HEK293 (cell line): ENCODE measurements at regions not wholly inside any gene's neighbourhood (a gene's known extent, or its start where the extent isn't known, plus 50 kb on each side); places are given as distances from the start of the nearest gene placed in this dataset.

Source experiments
- CTCF ChIA-PET: fragments of 350-600 bp; formaldehyde crosslinking; extraction: SDS; loops from one replicate; lab custom pipeline; 2021; ENCODE audit warnings: antibody characterized with exemption; lab: Yijun Ruan, JAX
- POLR2A ChIA-PET: fragments of 300-600 bp; formaldehyde crosslinking; extraction: SDS; loops from one replicate; lab custom pipeline; 2020; ENCODE audit warnings: antibody characterized with exemption, inconsistent platforms; lab: Yijun Ruan, JAX
- H3K27ac ChIP-seq: fragments of 200-500 bp; sonication (Bioruptor generic); 2 replicates; pipeline ENCODE4 v1.5.1; 2014; ENCODE audit warnings: low read depth, low read length, control low read depth, inconsistent platforms; ENCODE audit errors: extremely low read depth
- H3K36me3 ChIP-seq, 2 experiments: fragments of 200-500 bp in 1 of 2; sonication (Bioruptor generic) in 1 of 2; 1 replicate in 1 of 2; 2 replicates in 1 of 2; pipeline ENCODE4 v1.5.1; 2014 to 2017; ENCODE audit warnings: inconsistent platforms in 2 of 2, low read length in 2 of 2; ENCODE audit not compliant: control insufficient read depth in 2 of 2, insufficient read depth in 1 of 2
- H3K4me1 ChIP-seq: fragments of 200-500 bp; sonication (Bioruptor generic); 2 replicates; pipeline ENCODE4 v1.5.1; 2014; ENCODE audit warnings: mild to moderate bottlenecking, low read length, inconsistent platforms; ENCODE audit not compliant: control insufficient read depth, insufficient read depth
- H3K4me3 ChIP-seq: 2 replicates; pipeline ENCODE4 v1.5.1; 2011; ENCODE audit warnings: low read depth, mild to moderate bottlenecking, control low read depth, low read length, moderate library complexity
- H3K9me3 ChIP-seq: fragments of 200-500 bp; sonication (Bioruptor generic); 2 replicates; pipeline ENCODE4 v1.5.1; 2014; ENCODE audit warnings: low read depth, low read length, inconsistent platforms; ENCODE audit not compliant: control insufficient read depth, insufficient read depth
- AEBP2 ChIP-seq: fragments of 450-650 bp; formaldehyde crosslinking; IDR thresholded peaks from 2 replicates; pipeline ENCODE4 v1.5.1; 2016; ENCODE audit warnings: missing biosample characterization, missing genetic modification characterization, borderline replicate concordance
- BCL6B ChIP-seq: fragments of 450-650 bp; formaldehyde crosslinking; IDR thresholded peaks from 2 replicates; pipeline ENCODE4 v1.5.1; 2017; ENCODE audit warnings: missing biosample characterization, missing genetic modification characterization
- EGR2 ChIP-seq: fragments of 450-650 bp; formaldehyde crosslinking; IDR thresholded peaks from 2 replicates; pipeline ENCODE4 v1.5.1; 2016; ENCODE audit warnings: low read depth, missing biosample characterization, missing genetic modification characterization
- GFI1B ChIP-seq: fragments of 450-650 bp; formaldehyde crosslinking; IDR thresholded peaks from 2 replicates; pipeline ENCODE4 v1.5.1; 2016; ENCODE audit warnings: missing biosample characterization, missing genetic modification characterization
- GLI4 ChIP-seq: fragments of 450-650 bp; formaldehyde crosslinking; IDR thresholded peaks from 2 replicates; pipeline ENCODE4 v1.5.1; 2016; ENCODE audit warnings: missing biosample characterization, missing genetic modification characterization
- HOXA7 ChIP-seq: sonication (generic); formaldehyde crosslinking; IDR thresholded peaks from 2 replicates; pipeline ENCODE4 v1.8.1; 2022; ENCODE audit warnings: missing genetic modification reagents, borderline replicate concordance
- KLF17 ChIP-seq: fragments of 450-650 bp; formaldehyde crosslinking; IDR thresholded peaks from 2 replicates; pipeline ENCODE4 v1.5.1; 2016; ENCODE audit warnings: missing biosample characterization, missing genetic modification characterization
- KLF8 ChIP-seq: fragments of 450-650 bp; formaldehyde crosslinking; IDR thresholded peaks from 2 replicates; pipeline ENCODE4 v1.5.1; 2016; ENCODE audit warnings: missing biosample characterization, missing genetic modification characterization
- SALL2 ChIP-seq: fragments of 450-650 bp; formaldehyde crosslinking; IDR thresholded peaks from 2 replicates; pipeline ENCODE4 v1.5.0; 2017; ENCODE audit warnings: missing biosample characterization, mild to moderate bottlenecking, missing genetic modification characterization, borderline replicate concordance
- ZBTB44 ChIP-seq: fragments of 450-650 bp; IDR thresholded peaks from 2 replicates; pipeline ENCODE4 v1.5.1; 2018; ENCODE audit warnings: missing biosample characterization, mild to moderate bottlenecking, missing genetic modification characterization
- ZBTB7A ChIP-seq: fragments of 450-650 bp; formaldehyde crosslinking; IDR thresholded peaks from 2 replicates; pipeline ENCODE4 v1.5.1; 2016; ENCODE audit warnings: low read depth, missing biosample characterization, missing genetic modification characterization
- ZFP3 ChIP-seq: fragments of 450-650 bp; formaldehyde crosslinking; IDR thresholded peaks from 2 replicates; pipeline ENCODE4 v1.5.1; 2016; ENCODE audit warnings: low read depth, missing biosample characterization, missing genetic modification characterization
- ZNF10 ChIP-seq: fragments of 450-650 bp; formaldehyde crosslinking; IDR thresholded peaks from 2 replicates; pipeline ENCODE4 v1.5.1; 2017; ENCODE audit warnings: missing biosample characterization, missing genetic modification characterization
- ZNF155 ChIP-seq: fragments of 450-650 bp; formaldehyde crosslinking; IDR thresholded peaks from 2 replicates; pipeline ENCODE4 v1.5.1; 2016; ENCODE audit warnings: missing biosample characterization, missing genetic modification characterization
- ZNF174 ChIP-seq: fragments of 450-650 bp; formaldehyde crosslinking; IDR thresholded peaks from 2 replicates; pipeline ENCODE4 v1.5.0; 2017; ENCODE audit warnings: missing biosample characterization, mild to moderate bottlenecking, missing genetic modification characterization
- ZNF19 ChIP-seq: fragments of 450-650 bp; formaldehyde crosslinking; IDR thresholded peaks from 2 replicates; pipeline ENCODE4; 2016; ENCODE audit warnings: missing biosample characterization, missing genetic modification characterization, low read depth
- ZNF223 ChIP-seq: fragments of 450-650 bp; formaldehyde crosslinking; IDR thresholded peaks from 2 replicates; pipeline ENCODE4 v1.5.1; 2016; ENCODE audit warnings: missing biosample characterization, missing genetic modification characterization
- ZNF24 ChIP-seq: fragments of 450-650 bp; formaldehyde crosslinking; IDR thresholded peaks from 2 replicates; pipeline ENCODE4 v1.5.1; 2016; ENCODE audit warnings: missing biosample characterization, missing genetic modification characterization
- ZNF26 ChIP-seq: fragments of 450-650 bp; formaldehyde crosslinking; IDR thresholded peaks from 2 replicates; pipeline ENCODE4 v1.5.1; 2016; ENCODE audit warnings: missing biosample characterization, missing genetic modification characterization
- ZNF324 ChIP-seq: fragments of 450-650 bp; formaldehyde crosslinking; IDR thresholded peaks from 2 replicates; pipeline ENCODE4 v1.5.1; 2016; ENCODE audit warnings: missing biosample characterization, missing genetic modification characterization
- ZNF423 ChIP-seq: fragments of 450-650 bp; formaldehyde crosslinking; IDR thresholded peaks from 2 replicates; pipeline ENCODE4 v1.5.1; 2016; ENCODE audit warnings: missing biosample characterization, missing genetic modification characterization
- ZNF521 ChIP-seq: fragments of 450-650 bp; formaldehyde crosslinking; IDR thresholded peaks from 2 replicates; pipeline ENCODE4 v1.5.1; 2017; ENCODE audit warnings: missing biosample characterization, mild to moderate bottlenecking, missing genetic modification characterization
- ZNF529 ChIP-seq: fragments of 450-650 bp; formaldehyde crosslinking; IDR thresholded peaks from 2 replicates; pipeline ENCODE4 v1.5.1; 2017; ENCODE audit warnings: missing genetic modification characterization, missing biosample characterization; ENCODE audit not compliant: insufficient replicate concordance
- ZNF610 ChIP-seq: fragments of 450-650 bp; formaldehyde crosslinking; IDR thresholded peaks from 2 replicates; pipeline ENCODE4 v1.5.1; 2016; ENCODE audit warnings: missing biosample characterization, missing genetic modification characterization, borderline replicate concordance
- ZNF626 ChIP-seq: fragments of 450-650 bp; sonication (Bioruptor Pico); formaldehyde crosslinking; IDR thresholded peaks from 2 replicates; pipeline ENCODE4 v1.5.1; 2018; ENCODE audit warnings: missing biosample characterization, missing genetic modification characterization, inconsistent platforms
- ZNF629 ChIP-seq: fragments of 450-650 bp; formaldehyde crosslinking; IDR thresholded peaks from 2 replicates; pipeline ENCODE4 v1.5.1; 2017; ENCODE audit warnings: missing biosample characterization, missing genetic modification characterization
- ZNF639 ChIP-seq: fragments of 450-650 bp; formaldehyde crosslinking; IDR thresholded peaks from 2 replicates; pipeline ENCODE4 v1.5.1; 2016; ENCODE audit warnings: missing biosample characterization, missing genetic modification characterization
- ZNF654 ChIP-seq: fragments of 450-650 bp; formaldehyde crosslinking; IDR thresholded peaks from 2 replicates; pipeline ENCODE4 v1.5.1; 2016; ENCODE audit warnings: low read depth, missing biosample characterization, missing genetic modification characterization

- TF ChIP-seq AEBP2 (tag by site-specific recombination) (no peak), ZNF639 (tag by site-specific recombination) (no peak), EGR2 (no peak), ZNF19 (no peak), ZNF610 (no peak), KLF8 (no peak), ZNF521 (no peak), ZBTB44 (tag by site-specific recombination) (no peak)
- TF ChIP-seq, all 188 proteins: peak for 0
Measured at GRCh38 chr20:20782755-20783154, 70.3 kb upstream of the RALGAPA2 start (continued).

- Histone ChIP-seq H3K4me1 (no peaks in the 10 kb centered on the region), H3K9me3 (no peaks in the 10 kb centered on the region), H3K27ac (no peak overlapping the region), H3K4me3 (no peak overlapping the region), H3K36me3 (no peaks in the 10 kb centered on the region)
- ChIA-PET CTCF (no interaction called here), POLR2A (no interaction called here)
- no peak for TF ChIP-seq HOXA7
- no peak for TF ChIP-seq EGR2
- TF ChIP-seq GLI4 (tag by site-specific recombination), result no peak
- TF ChIP-seq ZNF223 (tag by site-specific recombination), result no peak
- TF ChIP-seq ZNF10 (tag by site-specific recombination), result no peak
- no peak for TF ChIP-seq ZNF626 (tag by site-specific recombination)
- TF ChIP-seq ZNF174, result no peak
- no peak for TF ChIP-seq ZNF26 (tag by site-specific recombination)
- no peak for TF ChIP-seq GFI1B (tag by site-specific recombination)
- TF ChIP-seq BCL6B (tag by site-specific recombination), result no peak
- no peak for TF ChIP-seq ZNF629 (tag by site-specific recombination)
Measured at GRCh38 chr20:20782231-20782630, 69.8 kb upstream of the RALGAPA2 start.

- ChIA-PET CTCF (interaction anchor here (0.8 kb wide), 1 partner anchor 116 kb away, joined by 3 read pairs; no protein-coding TSS in a partner anchor), POLR2A (no interaction called here)
- no peaks in the 10 kb centered on the region for H3K36me3 ChIP-seq
- no peak for TF ChIP-seq ZNF324 (tag by site-specific recombination)
- no peak for TF ChIP-seq KLF17 (tag by site-specific recombination)
- TF ChIP-seq SALL2 (tag by site-specific recombination), result no peak
- TF ChIP-seq ZFP3 (tag by site-specific recombination), result no peak
- TF ChIP-seq ZNF24, result no peak
- TF ChIP-seq ZBTB7A (tag by site-specific recombination), result no peak
- no peak for TF ChIP-seq ZNF654 (tag by site-specific recombination)
- TF ChIP-seq HOXA7, result no peak
- TF ChIP-seq ZNF423 (tag by site-specific recombination), result no peak
- no peak for TF ChIP-seq ZNF529 (tag by site-specific recombination)
- TF ChIP-seq ZNF155 (tag by site-specific recombination), result no peak
Measured at GRCh38 chr20:20781029-20781428, 68.6 kb upstream of the RALGAPA2 start.

More at GRCh38 chr20:20781029-20781428, 68.6 kb upstream of the RALGAPA2 start:
- H3K4me3 ChIP-seq, result no peak overlapping the region
- H3K9me3 ChIP-seq, result no peaks in the 10 kb centered on the region
- no peak overlapping the region for H3K27ac ChIP-seq
- H3K4me1 ChIP-seq, result no peaks in the 10 kb centered on the region
